ENCODE measurements at regions not wholly inside any gene's neighbourhood (a gene's known extent, or its start where the extent isn't known, plus 50 kb on each side); places are given as distances from the start of the nearest gene placed in this dataset.

- 87% methylated on average over 5 of the region's 5 CpGs for WGBS (ENCODE audit: insufficient coverage)
- intact Hi-C loops (cut with micrococcal nuclease): no loop called here
Measured at GRCh38 chr2:22056621-22057132, 932.9 kb downstream of the TDRD15 start.

GRCh38 chr2:22062679-22063078 is 938.9 kb downstream of the TDRD15 start:
- H3K9me3 ChIP-seq (ENCODE audit: control insufficient read depth, insufficient read depth, low read length): no peaks in the 10 kb centered on the region
- ATAC-seq (no peak), DNase-seq (no peak)
- 96% methylated on average over 3 of the region's 4 CpGs for WGBS (ENCODE audit: insufficient coverage)
- no peaks in the 10 kb centered on the region for H3K27me3 ChIP-seq (ENCODE audit: control insufficient read depth, insufficient read depth, low read length)
- no peaks in the 10 kb centered on the region for H3K4me1 ChIP-seq (ENCODE audit: control insufficient read depth, insufficient read depth, low read length)
- Mint-ChIP-seq H3K4me1 (no peaks in the 10 kb centered on the region), H3K4me3 (no peak overlapping the region), H3K27me3 (ENCODE audit: low read depth in 2 of 2) (no peaks in the 10 kb centered on the region), H3K9me3 (peaks cover 6 to 12% of the 10 kb centered on the region in 2 donors), H3K27ac (no peak overlapping the region), H3K36me3 (no peaks in the 10 kb centered on the region)
- no peak for TF ChIP-seq CTCF (IDR thresholded peaks at IDR 0.05)
- intact Hi-C loops (cut with micrococcal nuclease): no loop called here
- no peak overlapping the region for H3K4me3 ChIP-seq (ENCODE audit: low read length)
- no peak overlapping the region for H3K27ac ChIP-seq (ENCODE audit: low read length)
- no peaks in the 10 kb centered on the region for H3K36me3 ChIP-seq (ENCODE audit: control insufficient read depth, insufficient read depth, low read length)

More at GRCh38 chr2:22056621-22057132, 932.9 kb downstream of the TDRD15 start:
- H3K27ac Mint-ChIP-seq: no peak overlapping the region
- Histone ChIP-seq H3K27me3 (ENCODE audit: control insufficient read depth, insufficient read depth, low read length) (no peaks in the 10 kb centered on the region), H3K9me3 (ENCODE audit: control insufficient read depth, insufficient read depth, low read length) (peaks cover 2% of the 10 kb centered on the region), H3K4me1 (ENCODE audit: control insufficient read depth, insufficient read depth, low read length) (no peaks in the 10 kb centered on the region), H3K27ac (ENCODE audit: low read length) (no peak overlapping the region), H3K36me3 (ENCODE audit: control insufficient read depth, insufficient read depth, low read length) (no peaks in the 10 kb centered on the region), H3K4me3 (ENCODE audit: low read length) (no peak overlapping the region)
- peaks cover 8 to 11% of the 10 kb centered on the region in 2 donors for H3K9me3 Mint-ChIP-seq
- ATAC-seq (no peak), DNase-seq (no peak)
- no peaks in the 10 kb centered on the region for H3K36me3 Mint-ChIP-seq
- TF ChIP-seq CTCF (IDR thresholded peaks at IDR 0.05): no peak
- no peaks in the 10 kb centered on the region for H3K4me1 Mint-ChIP-seq
- H3K27me3 Mint-ChIP-seq (ENCODE audit: low read depth in 2 of 2): no peaks in the 10 kb centered on the region
- no peak overlapping the region for H3K4me3 Mint-ChIP-seq

GRCh38 chr2:22076454-22076853 is 952.7 kb downstream of the TDRD15 start:
- H3K4me1 Mint-ChIP-seq: no peaks in the 10 kb centered on the region
- WGBS (ENCODE audit: insufficient coverage): no CpG with 5 or more reads among the region's 1 CpG
- no peak for TF ChIP-seq CTCF (IDR thresholded peaks at IDR 0.05)
- H3K27me3 Mint-ChIP-seq (ENCODE audit: low read depth in 2 of 2): no peaks in the 10 kb centered on the region
- no peak for DNase-seq
- Histone ChIP-seq H3K4me3 (ENCODE audit: low read length) (no peak overlapping the region), H3K9me3 (ENCODE audit: control insufficient read depth, insufficient read depth, low read length) (no peaks in the 10 kb centered on the region), H3K27ac (ENCODE audit: low read length) (no peak overlapping the region), H3K27me3 (ENCODE audit: control insufficient read depth, insufficient read depth, low read length) (no peaks in the 10 kb centered on the region), H3K36me3 (ENCODE audit: control insufficient read depth, insufficient read depth, low read length) (no peaks in the 10 kb centered on the region), H3K4me1 (ENCODE audit: control insufficient read depth, insufficient read depth, low read length) (no peaks in the 10 kb centered on the region)
- peaks cover 5 to 29% of the 10 kb centered on the region in 2 donors for H3K9me3 Mint-ChIP-seq
- intact Hi-C loops (cut with micrococcal nuclease): no loop called here
- ATAC-seq: no peak
- no peaks in the 10 kb centered on the region for H3K36me3 Mint-ChIP-seq
- H3K4me3 Mint-ChIP-seq: no peak overlapping the region
- no peak overlapping the region for H3K27ac Mint-ChIP-seq

- intact Hi-C loops (cut with micrococcal nuclease): no loop called here
- Histone ChIP-seq H3K27ac (ENCODE audit: low read length) (no peak overlapping the region), H3K4me1 (ENCODE audit: control insufficient read depth, insufficient read depth, low read length) (no peaks in the 10 kb centered on the region), H3K36me3 (ENCODE audit: control insufficient read depth, insufficient read depth, low read length) (no peaks in the 10 kb centered on the region), H3K4me3 (ENCODE audit: low read length) (no peak overlapping the region), H3K9me3 (ENCODE audit: control insufficient read depth, insufficient read depth, low read length) (no peaks in the 10 kb centered on the region), H3K27me3 (ENCODE audit: control insufficient read depth, insufficient read depth, low read length) (no peaks in the 10 kb centered on the region)
- Mint-ChIP-seq H3K9me3 (peaks cover 8 to 21% of the 10 kb centered on the region in 2 donors), H3K36me3 (no peaks in the 10 kb centered on the region), H3K27ac (no peak overlapping the region), H3K4me1 (no peaks in the 10 kb centered on the region), H3K27me3 (ENCODE audit: low read depth in 2 of 2) (no peaks in the 10 kb centered on the region), H3K4me3 (no peak overlapping the region)
- ATAC-seq: no peak
- DNase-seq: no peak
- no peak for TF ChIP-seq CTCF (IDR thresholded peaks at IDR 0.05)
Measured at GRCh38 chr2:22078701-22079100, 954.9 kb downstream of the TDRD15 start.
